Neuron (in vitro differentiated cells): ENCODE measurements at regions not wholly inside any gene's neighbourhood (a gene's known extent, or its start where the extent isn't known, plus 50 kb on each side); places are given as distances from the start of the nearest gene placed in this dataset.
"Not testable (repeated sequence)": the region's sequence is repeated elsewhere in the genome, so short reads cannot be mapped to it uniquely, and the experiment has no call there.

Experiments used
- H2AFZ ChIP-seq: one replicate; pipeline ENCODE4 v1.6.1; 2013; ENCODE audit warnings: low read depth, mild to moderate bottlenecking, inconsistent platforms, low read length, moderate library complexity
- H3K27me3 ChIP-seq: one replicate; pipeline ENCODE4 v1.6.1; 2013; ENCODE audit warnings: low read length; ENCODE audit not compliant: insufficient read depth
- H3K36me3 ChIP-seq: one replicate; pipeline ENCODE4 v1.6.1; 2013; ENCODE audit warnings: low read length; ENCODE audit not compliant: insufficient read depth
- H3K4me1 ChIP-seq: one replicate; pipeline ENCODE4 v1.6.1; 2013; ENCODE audit warnings: low read length; ENCODE audit not compliant: insufficient read depth
- H3K4me3 ChIP-seq: 2 replicates; pipeline ENCODE4 v1.5.1; 2013; ENCODE audit warnings: mild to moderate bottlenecking, low read length, moderate library complexity
- H3K9me3 ChIP-seq: one replicate; pipeline ENCODE4 v1.6.1; 2013; ENCODE audit warnings: low read length

- not testable (repeated sequence) for H2AFZ ChIP-seq, H3K9me3 ChIP-seq, H3K4me3 ChIP-seq, H3K36me3 ChIP-seq, H3K4me1 ChIP-seq, H3K27me3 ChIP-seq
Observed at GRCh38 chr9:63328313-63328712, 1956.7 kb downstream of the FOXD4L5 start.

- H3K9me3 ChIP-seq, H3K4me1 ChIP-seq, H2AFZ ChIP-seq, H3K4me3 ChIP-seq, H3K36me3 ChIP-seq, H3K27me3 ChIP-seq: not testable (repeated sequence)
Observed at GRCh38 chr9:63327211-63327610, 1957.8 kb downstream of the FOXD4L5 start.

GRCh38 chr9:63326665-63327064, 1958.3 kb downstream of the FOXD4L5 start:
- H2AFZ ChIP-seq, H3K27me3 ChIP-seq, H3K36me3 ChIP-seq, H3K4me1 ChIP-seq, H3K4me3 ChIP-seq, H3K9me3 ChIP-seq: not testable (repeated sequence)

GRCh38 chr9:63325696-63326095, 1959.3 kb downstream of the FOXD4L5 start:
- H3K36me3 ChIP-seq, H3K4me3 ChIP-seq, H3K4me1 ChIP-seq, H3K9me3 ChIP-seq, H3K27me3 ChIP-seq, H2AFZ ChIP-seq: not testable (repeated sequence)

- H3K27me3 ChIP-seq, H2AFZ ChIP-seq, H3K4me3 ChIP-seq, H3K36me3 ChIP-seq, H3K4me1 ChIP-seq, H3K9me3 ChIP-seq: not testable (repeated sequence)
Observed at GRCh38 chr9:63318093-63318492, 1966.9 kb downstream of the FOXD4L5 start.

GRCh38 chr9:63315387-63315786, 1969.6 kb downstream of the FOXD4L5 start:
- not testable (repeated sequence) for H3K9me3 ChIP-seq, H2AFZ ChIP-seq, H3K4me1 ChIP-seq, H3K27me3 ChIP-seq, H3K36me3 ChIP-seq, H3K4me3 ChIP-seq

GRCh38 chr9:63296848-63297247, 1988.2 kb downstream of the FOXD4L5 start:
- not testable (repeated sequence) for H3K27me3 ChIP-seq, H3K36me3 ChIP-seq, H3K4me1 ChIP-seq, H2AFZ ChIP-seq, H3K9me3 ChIP-seq, H3K4me3 ChIP-seq

GRCh38 chr9:63296366-63296765, 1988.6 kb downstream of the FOXD4L5 start:
- H3K4me1 ChIP-seq, H2AFZ ChIP-seq, H3K4me3 ChIP-seq, H3K27me3 ChIP-seq, H3K36me3 ChIP-seq, H3K9me3 ChIP-seq: not testable (repeated sequence)

GRCh38 chr9:63289971-63290370, 1995.0 kb downstream of the FOXD4L5 start:
- not testable (repeated sequence) for H3K36me3 ChIP-seq, H3K27me3 ChIP-seq, H3K9me3 ChIP-seq, H3K4me3 ChIP-seq, H2AFZ ChIP-seq, H3K4me1 ChIP-seq
